MM.1S (cell line): ENCODE measurements at regions not wholly inside any gene's neighbourhood (a gene's known extent, or its start where the extent isn't known, plus 50 kb on each side); places are given as distances from the start of the nearest gene placed in this dataset.

Experiments used
- EZH2 ChIP-seq: fragments of 300-600 bp; sonication (generic); optimal IDR thresholded peaks from 2 replicates; pipeline ENCODE3; 2017; ENCODE audit warnings: low read depth, mild to moderate bottlenecking, antibody characterized with exemption, low read length, mixed read lengths
- EZH2phosphoT487 ChIP-seq: fragments of 300-600 bp; sonication (generic); IDR thresholded peaks from 2 replicates; pipeline ENCODE4 v1.6.1; 2018; ENCODE audit warnings: antibody characterized with exemption, low read length
- TF ChIP-seq, protein P1 (sequence below): fragments of 300-600 bp; sonication (generic); IDR thresholded peaks from 2 replicates; pipeline ENCODE4 v1.5.1; 2016; ENCODE audit warnings: antibody characterized with exemption, low read length, mixed read lengths

DNA sequence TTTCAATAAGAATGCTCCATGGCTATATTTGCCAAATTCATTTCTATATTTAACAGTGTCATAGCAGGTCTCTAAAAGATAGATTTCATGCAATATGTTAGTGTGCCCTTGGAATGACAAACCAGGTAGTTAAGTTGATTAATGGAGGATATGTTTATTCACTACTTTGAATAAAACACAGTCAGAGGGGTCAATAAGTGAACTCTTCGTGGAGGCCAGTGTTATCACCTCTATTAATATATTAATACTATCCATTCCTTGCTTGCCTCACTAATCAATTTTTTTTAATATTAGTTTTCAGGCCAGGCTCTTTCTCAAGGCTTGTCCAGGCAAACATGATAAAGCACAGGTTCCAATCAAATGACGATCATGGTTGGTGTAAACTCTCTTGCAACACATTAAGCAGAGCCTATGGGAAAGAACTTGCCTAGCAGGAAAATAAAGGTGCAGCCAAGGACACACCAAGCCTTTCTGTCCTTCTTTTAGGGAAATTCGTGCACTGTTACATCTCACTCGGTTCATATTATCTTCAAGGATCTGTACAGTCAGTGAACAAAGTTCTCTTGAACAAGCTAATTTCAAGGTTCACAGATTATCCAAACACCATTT, 144.7 kb downstream of the DCK start:
- TF ChIP-seq, protein P1, sequence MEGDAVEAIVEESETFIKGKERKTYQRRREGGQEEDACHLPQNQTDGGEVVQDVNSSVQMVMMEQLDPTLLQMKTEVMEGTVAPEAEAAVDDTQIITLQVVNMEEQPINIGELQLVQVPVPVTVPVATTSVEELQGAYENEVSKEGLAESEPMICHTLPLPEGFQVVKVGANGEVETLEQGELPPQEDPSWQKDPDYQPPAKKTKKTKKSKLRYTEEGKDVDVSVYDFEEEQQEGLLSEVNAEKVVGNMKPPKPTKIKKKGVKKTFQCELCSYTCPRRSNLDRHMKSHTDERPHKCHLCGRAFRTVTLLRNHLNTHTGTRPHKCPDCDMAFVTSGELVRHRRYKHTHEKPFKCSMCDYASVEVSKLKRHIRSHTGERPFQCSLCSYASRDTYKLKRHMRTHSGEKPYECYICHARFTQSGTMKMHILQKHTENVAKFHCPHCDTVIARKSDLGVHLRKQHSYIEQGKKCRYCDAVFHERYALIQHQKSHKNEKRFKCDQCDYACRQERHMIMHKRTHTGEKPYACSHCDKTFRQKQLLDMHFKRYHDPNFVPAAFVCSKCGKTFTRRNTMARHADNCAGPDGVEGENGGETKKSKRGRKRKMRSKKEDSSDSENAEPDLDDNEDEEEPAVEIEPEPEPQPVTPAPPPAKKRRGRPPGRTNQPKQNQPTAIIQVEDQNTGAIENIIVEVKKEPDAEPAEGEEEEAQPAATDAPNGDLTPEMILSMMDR, result no peak
- TF ChIP-seq EZH2 (no peak), EZH2phosphoT487 (no peak)
